Cardiac muscle cell (in vitro differentiated cells and primary cell): ENCODE measurements at regions not wholly inside any gene's neighbourhood (a gene's known extent, or its start where the extent isn't known, plus 50 kb on each side); places are given as distances from the start of the nearest gene placed in this dataset.
A peak's percentile ranks its signal among the peaks of the same experiment; 100 is the strongest.

Experiments
- DNase-seq, 2 donors: peaks; one replicate each; pipeline versions ENCODE4 v3.0.0 to v3.0.0-alpha.2; 2010 to 2017; ENCODE audit warnings: low read depth in 1 of 2, low spot score in 1 of 2
- H3K27ac ChIP-seq: fragments of 200-600 bp; sonication (generic); 2 replicates; pipeline ENCODE4 v1.5.1; 2016
- H3K27me3 ChIP-seq: fragments of 200-600 bp; sonication (generic); 2 replicates; pipeline ENCODE4 v1.6.0; 2016; ENCODE audit warnings: control low read depth
- H3K36me3 ChIP-seq: fragments of 200-600 bp; sonication (generic); 2 replicates; pipeline ENCODE4 v1.5.1; 2016; ENCODE audit warnings: control low read depth
- H3K4me1 ChIP-seq: fragments of 200-600 bp; sonication (generic); 2 replicates; pipeline ENCODE4 v1.8.1; 2017; ENCODE audit warnings: low read depth, mild to moderate bottlenecking, mixed run types
- H3K4me3 ChIP-seq: fragments of 200-600 bp; sonication (generic); 2 replicates; pipeline ENCODE4 v1.5.1; 2016; ENCODE audit warnings: mild to moderate bottlenecking
- H3K9me3 ChIP-seq: fragments of 200-600 bp; sonication (generic); 2 replicates; pipeline ENCODE4 v1.5.1; 2017; ENCODE audit warnings: low read depth, mild to moderate bottlenecking, control low read depth
- CTCF ChIP-seq: IDR thresholded peaks from 2 replicates; pipeline ENCODE4 v1.5.1; 2012; ENCODE audit warnings: low read depth, mild to moderate bottlenecking, low read length

- TF ChIP-seq CTCF: no peak
Measured at GRCh38 chr2:62314291-62314690, 118.4 kb downstream of the B3GNT2 start.

DNA sequence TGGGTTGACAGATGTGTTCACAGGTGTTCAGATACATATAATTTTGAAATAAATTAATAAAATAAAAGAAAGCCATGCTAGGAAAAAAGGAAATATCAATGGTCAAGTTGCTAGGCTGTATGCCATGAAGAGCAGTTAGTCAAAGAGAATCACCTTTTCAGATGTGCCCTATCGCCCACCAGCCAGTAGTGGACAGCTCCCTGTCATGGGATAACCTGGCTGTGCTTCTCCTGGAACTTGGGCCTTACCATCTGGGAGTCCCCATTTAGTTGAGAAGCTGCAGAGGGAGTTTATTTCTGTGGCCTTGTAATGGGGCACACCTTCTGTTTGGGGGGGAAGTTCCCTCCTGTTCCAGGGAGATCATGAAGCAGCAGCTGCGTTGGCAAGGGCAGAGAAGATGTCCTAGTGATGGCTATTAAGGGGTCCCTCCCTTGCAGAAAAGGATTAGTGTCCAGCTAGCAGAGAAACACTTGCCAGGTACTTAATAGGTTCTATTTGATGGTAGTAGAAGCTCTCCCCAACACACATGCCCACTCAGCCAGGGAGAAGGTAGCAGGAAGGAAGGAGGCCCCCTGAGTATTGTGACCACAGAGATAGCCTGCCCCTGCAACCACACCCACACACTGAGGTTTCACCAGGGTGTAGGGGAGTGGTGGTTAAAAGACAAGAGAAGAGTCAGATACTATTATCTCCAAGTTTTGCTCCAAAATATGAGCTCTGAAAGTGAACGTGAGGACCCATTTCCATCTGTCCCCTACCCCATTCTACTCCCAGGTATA is 117.7 kb downstream of the B3GNT2 start:
- no peak overlapping the region for H3K4me3 ChIP-seq
- H3K27ac ChIP-seq: no peak overlapping the region
- no peaks in the 10 kb centered on the region for H3K36me3 ChIP-seq
- H3K4me1 ChIP-seq: no peaks in the 10 kb centered on the region
- H3K9me3 ChIP-seq: no peaks in the 10 kb centered on the region
- TF ChIP-seq CTCF: no peak
- no peaks in the 10 kb centered on the region for H3K27me3 ChIP-seq
- DNase-seq: no peak

More at GRCh38 chr2:62314291-62314690, 118.4 kb downstream of the B3GNT2 start:
- Histone ChIP-seq H3K9me3 (no peaks in the 10 kb centered on the region), H3K4me1 (no peaks in the 10 kb centered on the region), H3K36me3 (no peaks in the 10 kb centered on the region), H3K27me3 (no peaks in the 10 kb centered on the region), H3K4me3 (no peak overlapping the region), H3K27ac (no peak overlapping the region)
- DNase-seq: no peak

GRCh38 chr2:62309465-62310091 is 113.7 kb downstream of the B3GNT2 start:
- Histone ChIP-seq H3K4me1 (peaks cover 31% of the 10 kb centered on the region), H3K9me3 (no peaks in the 10 kb centered on the region), H3K36me3 (no peaks in the 10 kb centered on the region), H3K27me3 (no peaks in the 10 kb centered on the region), H3K4me3 (no peak overlapping the region), H3K27ac (no peak overlapping the region)
- no peak for TF ChIP-seq CTCF
- peak in 1 of 2 donors; percentile 46 for DNase-seq

- no peak overlapping the region for H3K4me3 ChIP-seq
- DNase-seq: no peak
- TF ChIP-seq CTCF: no peak
- H3K4me1 ChIP-seq: peaks cover 34% of the 10 kb centered on the region
- no peaks in the 10 kb centered on the region for H3K36me3 ChIP-seq
- no peaks in the 10 kb centered on the region for H3K9me3 ChIP-seq
- H3K27ac ChIP-seq: no peak overlapping the region
- H3K27me3 ChIP-seq: no peaks in the 10 kb centered on the region
Measured at GRCh38 chr2:62309081-62309464, 113.2 kb downstream of the B3GNT2 start.

DNA sequence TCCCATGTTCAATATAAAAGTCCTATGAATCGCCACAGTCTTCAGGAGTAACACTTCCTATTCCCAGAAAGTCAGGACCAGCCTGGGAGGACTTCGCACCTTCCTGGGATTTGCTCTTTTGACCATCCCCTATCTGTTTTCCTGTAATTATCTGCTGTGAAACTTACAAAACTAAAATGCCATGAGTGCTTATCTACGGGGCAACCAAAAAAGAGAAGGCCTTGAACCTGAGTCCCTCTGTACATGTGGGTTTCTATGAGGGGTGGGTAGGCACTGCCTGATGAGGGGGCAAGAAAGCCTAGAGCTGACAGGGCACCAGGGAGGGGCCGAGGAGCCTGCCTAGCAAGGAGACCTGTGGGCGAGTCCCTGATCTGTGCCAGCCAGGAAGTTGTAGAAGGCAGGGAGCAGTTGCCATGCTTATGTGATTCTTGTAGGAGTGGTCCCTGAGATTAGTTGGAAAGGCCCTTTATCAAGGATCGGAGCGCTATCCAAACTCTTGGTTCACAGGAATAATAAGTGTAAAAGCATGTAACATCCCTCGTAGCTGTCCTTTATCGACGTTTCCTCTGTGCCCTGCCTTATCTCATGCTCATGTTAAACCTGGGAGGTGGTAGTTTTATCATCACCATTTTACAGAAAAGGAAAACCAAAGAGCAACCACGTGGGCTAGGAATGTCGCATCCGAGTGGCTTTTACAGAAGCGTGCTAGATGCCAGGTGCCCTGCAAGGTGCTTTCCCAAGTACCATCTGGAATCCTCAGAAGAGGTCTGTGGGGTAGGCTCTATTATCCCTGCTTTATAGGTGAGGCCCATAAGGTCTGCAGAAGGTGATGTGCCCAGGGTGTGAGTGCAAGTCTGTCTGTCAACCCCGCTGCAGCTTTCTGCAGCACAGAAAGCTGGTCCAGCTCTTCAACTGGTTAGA is 111.8 kb downstream of the B3GNT2 start:
- no peak for TF ChIP-seq CTCF
- H3K27me3 ChIP-seq: no peaks in the 10 kb centered on the region
- DNase-seq: no peak
- H3K4me1 ChIP-seq: peaks cover 34% of the 10 kb centered on the region
- H3K36me3 ChIP-seq: no peaks in the 10 kb centered on the region
- no peaks in the 10 kb centered on the region for H3K9me3 ChIP-seq
- H3K27ac ChIP-seq: no peak overlapping the region
- H3K4me3 ChIP-seq: no peak overlapping the region
